Activated CD4-positive, alpha-beta memory T cell treated with anti-CD3 and anti-CD28 coated beads for 36 hours (primary cell): ENCODE measurements at regions not wholly inside any gene's neighbourhood (a gene's known extent, or its start where the extent isn't known, plus 50 kb on each side); places are given as distances from the start of the nearest gene placed in this dataset.

Source experiments
- microRNA-seq: library from miRNA; unstranded; fragments of <30 nt; microRNA quantifications from one replicate; pipeline ENCODE4 v1.2.0, GENCODE V29; 2022; ENCODE audit warnings: borderline number of aligned reads, borderline microRNAs expressed, borderline replicate concordance

Small RNA genes in the stretch of these regions (microRNA-seq; reads per million reads assigned to microRNA genes)
- 169 reads per million, percentile 71 among the genes with 10 or more reads in this experiment for gene MIR148A
